Right atrium auricular region (tissue), 2 donors: ENCODE measurements at regions not wholly inside any gene's neighbourhood (a gene's known extent, or its start where the extent isn't known, plus 50 kb on each side); places are given as distances from the start of the nearest gene placed in this dataset.

Source experiments
- DNase-seq: peaks from one replicate; pipeline ENCODE4 v3.0.0-alpha.2; 2019; ENCODE audit warnings: low spot score
- H3K27ac ChIP-seq, 2 donors: fragments of 200-600 bp; sonication (generic); 1 replicate in 1 of 2; 2 replicates in 1 of 2; pipeline ENCODE4 v1.5.1; 2016 to 2019
- H3K27me3 ChIP-seq, 2 donors: fragments of 200-600 bp; sonication (generic); one replicate each; pipeline versions ENCODE4 v1.5.1 to v1.6.0; 2017 to 2019
- H3K36me3 ChIP-seq: fragments of 200-600 bp; sonication (generic); one replicate; pipeline ENCODE4 v1.5.1; 2016
- H3K4me1 ChIP-seq, 2 donors: fragments of 200-600 bp; sonication (generic); one replicate each; pipeline versions ENCODE4 v1.5.1 to v1.6.0; 2017 to 2019
- H3K4me3 ChIP-seq, 2 donors: fragments of 200-600 bp; sonication (generic); 1 replicate in 1 of 2; 2 replicates in 1 of 2; pipeline ENCODE4 v1.5.1; 2017 to 2019; ENCODE audit warnings: mild to moderate bottlenecking in 1 of 2, moderate library complexity in 1 of 2
- H3K9me3 ChIP-seq, 2 donors: fragments of 200-600 bp; sonication (generic); one replicate each; pipeline ENCODE4 v1.5.1; 2019
- CTCF ChIP-seq, 2 donors: fragments of 200-600 bp; sonication (generic); IDR thresholded peaks; one replicate each; pipeline ENCODE4 v1.5.1; 2019; ENCODE audit warnings: antibody characterized with exemption in 2 of 2

- no peak overlapping the region for H3K27ac ChIP-seq
- TF ChIP-seq CTCF (IDR thresholded peaks at IDR 0.05) = no peak
- H3K4me3 ChIP-seq = no peak overlapping the region
- DNase-seq = no peak
- no peaks in the 10 kb centered on the region for H3K36me3 ChIP-seq
- no peaks in the 10 kb centered on the region for H3K9me3 ChIP-seq
- H3K4me1 ChIP-seq = no peaks in the 10 kb centered on the region
- H3K27me3 ChIP-seq = no peaks in the 10 kb centered on the region
Measured at GRCh38 chr3:153260681-153261080, 98.7 kb downstream of the RAP2B start.

- Histone ChIP-seq H3K36me3 (no peaks in the 10 kb centered on the region), H3K9me3 (peaks cover 0 to 8% of the 10 kb centered on the region in 2 donors), H3K4me1 (no peaks in the 10 kb centered on the region), H3K27me3 (no peaks in the 10 kb centered on the region), H3K4me3 (no peak overlapping the region), H3K27ac (no peak overlapping the region)
- DNase-seq = no peak
- TF ChIP-seq CTCF (IDR thresholded peaks at IDR 0.05) = no peak
Measured at GRCh38 chr3:153266619-153267018, 104.6 kb downstream of the RAP2B start.

GRCh38 chr3:153268564-153269279 is 106.7 kb downstream of the RAP2B start:
- Histone ChIP-seq H3K36me3 (no peaks in the 10 kb centered on the region), H3K27ac (no peak overlapping the region), H3K4me1 (no peaks in the 10 kb centered on the region), H3K9me3 (peaks cover 0 to 8% of the 10 kb centered on the region in 2 donors), H3K27me3 (no peaks in the 10 kb centered on the region), H3K4me3 (no peak overlapping the region)
- TF ChIP-seq CTCF (IDR thresholded peaks at IDR 0.05) = no peak
- DNase-seq = no peak

GRCh38 chr3:153269730-153270129 is 107.7 kb downstream of the RAP2B start:
- no peak for TF ChIP-seq CTCF (IDR thresholded peaks at IDR 0.05)
- H3K27me3 ChIP-seq = no peaks in the 10 kb centered on the region
- H3K9me3 ChIP-seq = peaks cover 0 to 8% of the 10 kb centered on the region in 2 donors
- H3K36me3 ChIP-seq = no peaks in the 10 kb centered on the region
- H3K27ac ChIP-seq = no peak overlapping the region
- DNase-seq = no peak
- no peaks in the 10 kb centered on the region for H3K4me1 ChIP-seq
- H3K4me3 ChIP-seq = no peak overlapping the region

- Histone ChIP-seq H3K4me3 (no peak overlapping the region), H3K27ac (no peak overlapping the region), H3K4me1 (no peaks in the 10 kb centered on the region), H3K36me3 (no peaks in the 10 kb centered on the region), H3K9me3 (no peaks in the 10 kb centered on the region), H3K27me3 (no peaks in the 10 kb centered on the region)
- DNase-seq = no peak
- TF ChIP-seq CTCF (IDR thresholded peaks at IDR 0.05) = no peak
Measured at GRCh38 chr3:153273217-153273616, 111.2 kb downstream of the RAP2B start.
